ENCODE measurements at regions not wholly inside any gene's neighbourhood (a gene's known extent, or its start where the extent isn't known, plus 50 kb on each side); places are given as distances from the start of the nearest gene placed in this dataset.

DNA sequence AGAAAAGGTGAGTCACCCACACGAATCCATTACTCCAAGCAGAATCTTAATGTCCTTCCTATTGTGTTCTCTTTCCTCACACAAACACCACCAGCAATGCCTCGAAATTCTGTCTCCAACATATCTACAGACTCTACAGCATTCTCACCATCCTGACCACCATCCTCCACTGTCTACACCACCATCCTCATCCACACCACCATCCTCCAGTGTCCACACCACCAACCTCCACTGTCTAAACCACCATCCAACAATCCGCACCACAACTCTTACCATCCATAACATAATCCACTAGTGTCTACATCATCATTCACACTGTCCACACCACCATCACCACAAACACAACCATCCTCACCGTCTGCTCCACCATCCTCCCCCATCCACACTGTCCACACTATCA is 121.6 kb upstream of the ALKAL2 start:
- no peaks in the 10 kb centered on the region for H3K27me3 ChIP-seq (replicated peaks in 1 of 7)
- H3K4me1 ChIP-seq, result no peaks in the 10 kb centered on the region
- H3K9me3 ChIP-seq, result peaks cover 0 to 10% (median 4%) of the 10 kb centered on the region in 8 donors
- no peak for DNase-seq
- 71 to 87% (median 80%) methylated on average over 4 of the region's 4 CpGs for WGBS, 5 donors
- no peak overlapping the region for H3K4me3 ChIP-seq
- TF ChIP-seq POLR2AphosphoS5 (IDR thresholded peaks at IDR 0.05) (no peak), POLR2A (IDR thresholded peaks at IDR 0.05) (no peak)
- TF ChIP-seq, protein P1, sequence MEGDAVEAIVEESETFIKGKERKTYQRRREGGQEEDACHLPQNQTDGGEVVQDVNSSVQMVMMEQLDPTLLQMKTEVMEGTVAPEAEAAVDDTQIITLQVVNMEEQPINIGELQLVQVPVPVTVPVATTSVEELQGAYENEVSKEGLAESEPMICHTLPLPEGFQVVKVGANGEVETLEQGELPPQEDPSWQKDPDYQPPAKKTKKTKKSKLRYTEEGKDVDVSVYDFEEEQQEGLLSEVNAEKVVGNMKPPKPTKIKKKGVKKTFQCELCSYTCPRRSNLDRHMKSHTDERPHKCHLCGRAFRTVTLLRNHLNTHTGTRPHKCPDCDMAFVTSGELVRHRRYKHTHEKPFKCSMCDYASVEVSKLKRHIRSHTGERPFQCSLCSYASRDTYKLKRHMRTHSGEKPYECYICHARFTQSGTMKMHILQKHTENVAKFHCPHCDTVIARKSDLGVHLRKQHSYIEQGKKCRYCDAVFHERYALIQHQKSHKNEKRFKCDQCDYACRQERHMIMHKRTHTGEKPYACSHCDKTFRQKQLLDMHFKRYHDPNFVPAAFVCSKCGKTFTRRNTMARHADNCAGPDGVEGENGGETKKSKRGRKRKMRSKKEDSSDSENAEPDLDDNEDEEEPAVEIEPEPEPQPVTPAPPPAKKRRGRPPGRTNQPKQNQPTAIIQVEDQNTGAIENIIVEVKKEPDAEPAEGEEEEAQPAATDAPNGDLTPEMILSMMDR (IDR thresholded peaks at IDR 0.05 in 8 of 11, conservative IDR thresholded peaks at IDR 0.05 in 3 of 11), result no peak
- H3K36me3 ChIP-seq, result no peaks in the 10 kb centered on the region
- no peak overlapping the region for H3K27ac ChIP-seq
- intact Hi-C loops (cut with DNase I; ENCODE audit: low total_unique reads), result no loop called here

DNA sequence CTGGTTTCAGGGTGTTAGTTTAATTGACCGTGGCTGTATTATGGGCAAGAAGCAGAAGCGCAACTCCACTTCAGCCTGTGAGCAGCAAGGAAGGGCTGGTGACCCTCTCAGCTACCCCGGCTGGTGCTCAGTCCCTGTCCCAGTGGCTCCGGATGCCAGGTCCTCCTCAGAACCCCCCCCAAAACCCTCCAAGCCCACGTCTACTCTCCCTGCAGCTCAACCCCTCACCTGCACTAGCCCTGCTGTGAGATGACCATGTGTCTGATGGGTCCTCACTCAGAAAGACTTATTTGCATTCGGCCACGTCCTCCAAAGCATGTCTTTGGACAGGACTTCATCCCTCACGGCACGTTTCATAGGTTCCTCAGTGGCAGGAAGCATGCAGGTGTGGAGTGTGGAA is 119.7 kb upstream of the ALKAL2 start:
- 60 to 85% (median 77%) methylated on average over 9 of the region's 9 CpGs for WGBS, 5 donors
- intact Hi-C loops (cut with DNase I; ENCODE audit: low total_unique reads), result no loop called here

DNA sequence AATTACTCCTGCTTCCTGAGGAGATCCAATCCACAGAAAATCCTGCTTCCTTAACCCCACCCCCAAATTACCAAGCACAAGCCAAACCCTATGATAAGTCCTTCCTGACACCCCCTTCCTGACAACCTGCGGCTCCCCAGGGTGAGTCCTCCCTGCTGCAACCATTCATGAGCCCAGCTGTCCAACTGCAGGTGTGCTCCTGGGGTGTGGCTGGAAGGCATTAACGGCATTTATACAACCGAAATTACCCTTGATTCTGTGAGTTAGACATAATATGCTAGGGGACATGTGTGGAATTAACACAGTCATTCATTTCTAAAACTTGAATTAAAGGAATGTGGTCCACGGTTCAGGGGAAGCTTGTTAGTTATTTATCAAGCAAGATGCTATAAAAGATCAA is 119.0 kb upstream of the ALKAL2 start:
- DNase-seq, result no peak
- H3K9me3 ChIP-seq, result peaks cover 0 to 24% (median 16%) of the 10 kb centered on the region in 8 donors
- H3K27me3 ChIP-seq (replicated peaks in 1 of 7), result no peaks in the 10 kb centered on the region
- WGBS, 5 donors, result 74 to 82% (median 75%) methylated on average over 4 of the region's 4 CpGs
- TF ChIP-seq, protein P1 (IDR thresholded peaks at IDR 0.05 in 8 of 11, conservative IDR thresholded peaks at IDR 0.05 in 3 of 11), result no peak
- no peak for TF ChIP-seq POLR2AphosphoS5 (IDR thresholded peaks at IDR 0.05)
- no peak for TF ChIP-seq POLR2A (IDR thresholded peaks at IDR 0.05)
- H3K4me1 ChIP-seq, result no peaks in the 10 kb centered on the region
- intact Hi-C loops (cut with DNase I; ENCODE audit: low total_unique reads), result no loop called here
- H3K36me3 ChIP-seq, result no peaks in the 10 kb centered on the region
- H3K4me3 ChIP-seq, result no peak overlapping the region
- no peak overlapping the region for H3K27ac ChIP-seq

More for the DNA sequence above, 119.7 kb upstream of the ALKAL2 start:
- Histone ChIP-seq H3K9me3 (peaks cover 0 to 24% (median 16%) of the 10 kb centered on the region in 8 donors), H3K36me3 (no peaks in the 10 kb centered on the region), H3K4me3 (no peak overlapping the region), H3K27me3 (replicated peaks in 1 of 7) (no peaks in the 10 kb centered on the region), H3K4me1 (no peaks in the 10 kb centered on the region), H3K27ac (no peak overlapping the region)
- TF ChIP-seq, protein P1 (IDR thresholded peaks at IDR 0.05 in 8 of 11, conservative IDR thresholded peaks at IDR 0.05 in 3 of 11), result no peak
- TF ChIP-seq POLR2AphosphoS5 (IDR thresholded peaks at IDR 0.05), result no peak
- no peak for TF ChIP-seq POLR2A (IDR thresholded peaks at IDR 0.05)
- DNase-seq, result no peak

DNA sequence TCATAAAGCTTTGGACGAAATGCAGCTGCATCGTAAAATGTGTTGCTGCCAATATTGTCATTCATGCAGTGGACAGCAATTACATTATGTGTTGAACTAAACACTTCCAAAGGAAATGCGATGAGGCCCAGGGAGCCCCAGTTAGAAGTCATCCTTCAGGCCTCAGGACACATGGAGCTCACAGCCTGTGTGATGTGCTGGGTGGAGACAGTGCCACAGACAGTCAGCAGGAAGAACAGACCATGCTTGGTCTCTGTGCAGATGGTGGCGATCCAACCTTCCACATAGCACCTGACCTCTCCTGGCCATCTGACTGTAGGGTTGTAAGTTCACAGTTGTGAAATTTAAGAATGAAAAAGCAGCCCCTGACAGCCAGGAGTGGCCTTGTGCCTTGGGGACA is 118.3 kb upstream of the ALKAL2 start:
- Histone ChIP-seq H3K27me3 (replicated peaks in 1 of 7) (no peaks in the 10 kb centered on the region), H3K4me3 (no peak overlapping the region), H3K27ac (no peak overlapping the region), H3K36me3 (no peaks in the 10 kb centered on the region), H3K4me1 (no peaks in the 10 kb centered on the region), H3K9me3 (peaks cover 0 to 24% (median 16%) of the 10 kb centered on the region in 8 donors)
- no peak for DNase-seq
- 83 to 93% (median 90%) methylated on average over 4 of the region's 4 CpGs for WGBS, 5 donors
- intact Hi-C loops (cut with DNase I; ENCODE audit: low total_unique reads), result no loop called here
- no peak for TF ChIP-seq POLR2A (IDR thresholded peaks at IDR 0.05)
- no peak for TF ChIP-seq POLR2AphosphoS5 (IDR thresholded peaks at IDR 0.05)
- TF ChIP-seq, protein P1 (IDR thresholded peaks at IDR 0.05 in 8 of 11, conservative IDR thresholded peaks at IDR 0.05 in 3 of 11), result no peak

All from spleen (tissue), 11 donors.